Putamen (tissue), 1 donor: ENCODE measurements at regions not wholly inside any gene's neighbourhood (a gene's known extent, or its start where the extent isn't known, plus 50 kb on each side); places are given as distances from the start of the nearest gene placed in this dataset.

Experiments
- DNase-seq: peaks from one replicate; pipeline ENCODE4 v3.0.0-alpha.2; 2016; ENCODE audit warnings: low spot score

DNA sequence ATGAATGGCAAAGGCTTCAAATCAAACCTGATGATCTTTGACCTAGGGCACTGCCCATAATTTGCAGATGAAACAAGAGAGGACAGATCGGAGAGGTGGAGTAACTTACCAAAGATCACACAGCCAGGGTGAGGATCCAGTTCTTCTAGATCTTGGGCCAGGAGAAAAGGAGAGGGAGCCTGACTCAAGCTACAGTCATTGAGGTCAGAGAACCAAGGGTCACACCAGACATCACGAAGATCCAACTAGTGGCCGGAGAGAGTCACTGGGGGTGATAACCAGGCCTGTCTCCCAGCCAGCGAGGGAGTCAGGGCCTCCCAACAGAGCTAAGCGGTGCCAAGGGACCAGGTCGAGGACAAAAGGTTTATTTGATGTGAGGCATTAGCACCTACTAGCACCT is 115.0 kb downstream of the RIPK4 start:
- DNase-seq, result no peak

DNA sequence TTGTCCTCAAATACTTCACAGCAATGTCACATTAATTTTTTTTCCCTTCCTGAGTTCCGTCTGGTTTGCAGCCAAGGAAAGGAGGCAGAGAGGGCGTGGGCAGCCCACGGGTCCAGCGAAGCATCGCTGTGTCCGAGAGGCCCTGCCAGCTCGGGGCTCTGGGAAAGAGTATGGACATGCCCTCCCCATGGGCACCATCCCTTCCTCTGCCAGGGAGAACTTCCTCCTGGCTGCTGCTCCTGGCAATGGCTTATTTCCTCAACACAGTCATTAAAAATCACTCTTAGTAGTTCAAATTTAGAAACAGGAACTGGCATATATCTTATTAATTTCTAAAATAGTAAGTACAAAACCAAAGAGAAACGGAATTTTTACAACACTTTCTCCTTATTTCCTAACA is 115.4 kb downstream of the RIPK4 start:
- DNase-seq, result no peak

DNA sequence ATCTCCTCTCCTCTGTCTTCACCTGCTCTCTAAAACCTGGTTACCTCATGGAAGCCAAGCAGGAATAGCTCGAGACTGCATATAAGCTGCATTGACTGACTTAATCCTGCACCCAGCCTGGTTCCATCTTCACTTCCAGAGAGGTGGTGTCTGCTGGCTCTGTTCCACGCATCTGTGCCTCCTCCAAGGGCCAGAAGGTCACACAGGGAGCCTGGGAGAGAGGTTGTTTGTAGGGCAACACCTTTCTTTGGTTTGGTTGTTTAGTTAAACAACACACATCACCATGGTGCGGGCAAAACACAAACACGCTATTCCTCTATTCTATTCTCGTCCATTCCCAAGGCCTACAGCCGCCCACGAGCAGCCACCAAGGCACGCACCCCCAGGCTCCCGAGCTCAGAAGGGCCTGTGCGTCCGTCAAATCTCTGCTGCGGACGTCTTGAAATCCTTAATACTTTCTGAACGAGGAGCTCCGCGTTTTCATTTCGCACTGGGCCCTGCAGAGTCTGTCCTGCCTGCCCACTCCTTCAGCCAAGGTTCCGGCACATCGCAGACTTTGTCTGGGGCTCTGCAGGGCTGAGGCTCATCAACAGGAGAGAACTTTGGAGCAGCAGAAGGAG is 116.2 kb downstream of the RIPK4 start:
- no peak for DNase-seq

DNA sequence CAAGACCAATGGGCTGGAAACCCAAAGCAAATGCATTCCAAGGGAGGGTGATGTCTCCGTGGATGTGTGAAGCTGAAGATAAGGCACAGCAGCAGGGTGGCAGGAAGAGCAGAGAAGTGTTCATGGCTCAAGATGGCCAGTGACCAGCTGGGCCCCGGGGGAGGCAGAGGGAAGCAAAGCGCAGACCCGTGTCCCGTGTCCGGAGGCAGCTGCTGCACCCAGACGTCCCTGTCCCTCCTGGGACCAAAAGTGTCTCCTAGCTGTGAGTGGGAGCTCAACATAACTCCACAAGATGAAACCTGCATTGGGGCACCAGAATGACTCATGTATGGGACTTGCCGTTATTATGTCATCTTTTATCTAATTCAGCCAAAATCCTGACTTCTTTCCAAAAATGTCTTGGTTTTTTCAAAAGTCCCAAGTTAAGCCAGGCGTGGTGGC is 118.2 kb downstream of the RIPK4 start:
- no peak for DNase-seq

DNA sequence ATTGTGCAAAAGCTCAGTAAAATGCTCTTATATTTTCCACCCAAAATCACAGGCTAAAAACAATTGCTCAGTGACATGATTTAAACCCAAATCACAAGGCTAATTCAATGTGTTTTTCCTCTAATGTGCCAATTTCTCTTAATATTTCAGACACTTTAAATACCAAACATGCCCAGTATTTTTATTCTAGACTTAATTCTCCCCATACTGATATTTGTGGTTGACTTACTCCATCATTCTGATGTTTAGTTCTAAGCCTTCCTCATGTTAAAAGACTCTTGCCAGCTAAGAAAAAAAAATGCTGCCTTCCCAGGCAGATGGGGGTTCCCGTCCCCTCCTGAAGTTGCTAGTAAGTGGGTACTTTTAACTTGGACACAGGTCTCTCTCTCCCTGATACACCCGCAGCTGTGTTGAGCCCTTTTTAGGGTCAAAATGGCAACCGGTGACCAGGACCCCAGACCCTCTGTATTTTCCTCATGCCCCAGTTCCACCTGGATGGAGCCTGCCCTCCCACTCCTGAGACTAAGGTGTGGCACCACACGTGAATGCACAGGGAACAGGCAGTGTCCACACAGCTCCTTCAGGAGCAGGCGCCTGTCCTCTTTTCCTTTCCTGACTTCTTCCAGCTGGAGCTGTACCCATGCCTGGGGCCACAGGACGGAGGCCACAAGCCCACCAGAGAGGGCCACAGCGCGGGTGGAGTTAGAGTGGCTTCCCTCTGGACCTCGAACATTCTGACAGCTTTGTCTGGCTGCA is 118.9 kb downstream of the RIPK4 start:
- DNase-seq, result no peak

DNA sequence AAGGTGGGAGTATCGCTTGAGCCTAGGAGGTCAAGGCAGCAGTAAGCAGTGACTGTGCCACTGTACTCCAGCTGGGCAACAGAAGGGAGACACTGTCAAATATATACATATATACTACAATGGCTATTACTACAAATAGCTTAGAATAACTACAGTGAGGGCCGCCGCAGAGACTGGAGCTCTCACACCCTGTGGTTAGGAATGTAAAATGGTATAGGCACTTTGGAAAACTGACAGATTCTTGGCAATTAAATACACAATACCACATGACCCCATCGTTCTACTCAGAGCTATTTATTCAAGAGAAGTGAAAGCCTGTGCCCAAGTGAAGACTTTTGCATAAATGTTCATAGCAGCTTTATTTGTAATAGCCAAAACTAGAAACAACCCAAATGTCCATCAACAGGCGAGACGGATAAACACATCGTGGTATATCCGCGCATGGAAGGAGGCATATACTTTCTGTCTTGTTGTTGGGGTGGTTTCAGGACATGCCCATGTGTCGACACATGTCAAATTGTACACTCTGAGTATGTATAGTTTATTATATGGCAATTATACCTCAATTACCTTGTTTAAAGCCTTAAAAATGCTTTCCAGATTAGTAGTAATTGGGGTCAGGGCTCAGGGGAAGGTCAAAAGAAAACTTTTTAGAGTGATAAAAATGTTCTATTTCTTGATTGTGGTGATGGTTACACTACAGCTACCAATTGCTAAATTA is 123.4 kb downstream of the RIPK4 start:
- DNase-seq, result no peak

DNA sequence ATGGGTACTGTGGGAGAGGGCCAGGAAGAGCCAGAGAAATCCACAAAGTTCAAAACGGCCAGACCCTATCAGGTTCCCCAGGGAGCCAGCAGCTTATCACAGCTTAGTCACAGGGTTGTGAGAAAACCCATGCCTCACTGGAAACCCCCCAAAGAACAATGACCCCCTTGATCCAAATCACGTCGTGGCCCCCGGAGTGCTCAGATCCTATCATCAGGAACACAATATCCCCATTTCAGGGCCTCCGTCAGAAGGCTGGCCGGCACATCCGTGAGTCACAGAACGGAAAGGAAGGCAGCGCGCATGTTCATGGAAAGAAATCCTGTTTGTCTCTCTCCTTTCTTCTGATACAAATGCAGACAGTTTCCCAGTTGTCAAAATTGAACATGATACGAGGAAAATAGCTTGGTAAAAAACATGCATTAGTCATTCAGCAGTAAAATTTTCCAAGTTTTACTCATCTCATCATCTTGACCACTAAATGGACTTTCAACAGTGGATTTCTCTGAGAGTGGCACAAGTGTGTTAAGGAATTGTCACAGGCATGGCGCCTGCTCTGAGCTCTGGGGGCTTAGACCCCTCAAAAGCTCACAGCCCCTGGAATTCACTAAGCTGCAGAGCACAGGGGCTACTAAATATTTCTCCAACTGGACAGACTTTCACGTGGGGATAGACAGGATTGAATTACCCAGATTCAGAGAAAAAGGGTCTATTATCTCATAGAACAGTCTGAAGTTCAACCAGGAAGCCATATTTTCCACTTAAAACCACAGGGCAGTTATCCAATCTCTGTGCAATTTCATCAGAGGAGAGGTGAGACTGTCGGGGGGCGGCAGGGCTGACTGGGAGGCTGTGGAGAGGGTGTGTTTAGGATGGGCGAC is 124.8 kb downstream of the RIPK4 start:
- DNase-seq, result no peak

DNA sequence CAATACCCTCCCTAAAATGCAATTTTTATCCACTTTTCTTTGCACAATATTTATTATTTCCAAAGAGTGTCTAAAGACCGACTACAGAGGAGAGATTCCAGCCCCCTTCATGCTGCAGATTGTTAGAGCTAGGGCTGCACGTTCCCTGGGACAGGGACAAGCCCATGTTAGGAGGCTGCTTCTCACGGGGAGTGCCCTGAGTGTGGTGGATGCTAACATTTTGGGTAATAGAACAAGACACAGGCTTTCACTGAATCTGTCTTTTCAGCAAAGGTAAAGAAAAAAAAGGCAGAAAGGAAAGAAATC is 125.4 kb downstream of the RIPK4 start:
- no peak for DNase-seq

DNA sequence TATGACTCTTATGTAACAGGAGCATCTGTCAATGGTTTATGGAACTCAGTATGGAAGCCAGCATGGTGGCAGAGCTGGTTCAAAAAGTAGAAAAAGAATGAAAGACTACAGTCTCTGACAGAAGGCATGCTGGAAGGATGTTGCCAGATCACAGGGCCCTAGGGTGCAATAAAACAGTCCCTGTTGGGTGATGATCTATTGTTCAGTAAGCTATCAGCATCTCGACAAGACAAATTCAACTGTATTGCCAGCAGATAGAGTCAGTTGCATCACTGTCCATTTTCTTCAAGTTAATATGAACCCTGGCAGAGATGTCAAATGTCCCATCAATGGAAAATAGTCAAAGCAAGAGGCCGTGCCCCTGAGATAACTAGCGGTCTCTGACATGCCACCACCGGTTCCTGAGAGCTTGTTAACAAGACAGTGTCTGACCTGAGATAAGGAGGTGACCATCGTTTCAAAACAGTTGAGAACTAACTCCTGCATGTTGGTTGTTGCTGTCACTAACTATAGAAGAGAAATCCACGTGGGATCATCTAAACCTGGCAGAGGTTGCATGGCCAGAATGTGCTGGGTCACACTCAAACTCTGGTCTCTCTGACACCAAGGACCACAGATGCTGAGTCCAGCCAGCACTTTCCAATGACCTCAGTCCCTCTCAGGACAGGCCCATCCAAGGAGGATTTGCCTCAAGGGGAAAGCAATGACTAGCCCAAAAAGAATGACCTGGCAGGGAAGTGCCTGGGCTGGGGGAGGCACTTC is 125.9 kb downstream of the RIPK4 start:
- DNase-seq, result no peak

DNA sequence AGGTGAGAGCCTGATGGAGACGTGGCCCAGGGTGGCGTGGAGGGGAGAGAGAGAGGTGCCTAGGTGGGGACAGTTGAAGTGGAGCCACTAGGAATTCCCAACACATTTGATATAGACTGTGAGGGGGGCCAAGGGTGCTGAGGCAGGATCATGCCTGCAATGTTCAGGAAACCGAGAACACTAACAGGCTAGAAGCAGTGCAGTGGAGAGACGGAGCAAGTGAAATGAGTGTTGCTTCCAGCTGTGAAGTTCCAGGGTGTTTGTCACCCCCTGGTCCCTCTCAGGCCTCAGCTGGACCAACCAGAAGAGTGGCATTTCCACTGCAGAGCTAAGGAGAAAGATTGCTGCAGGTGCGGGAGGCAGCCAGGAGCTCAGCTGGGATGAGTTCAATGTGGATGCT is 127.1 kb downstream of the RIPK4 start:
- DNase-seq, result no peak

DNA sequence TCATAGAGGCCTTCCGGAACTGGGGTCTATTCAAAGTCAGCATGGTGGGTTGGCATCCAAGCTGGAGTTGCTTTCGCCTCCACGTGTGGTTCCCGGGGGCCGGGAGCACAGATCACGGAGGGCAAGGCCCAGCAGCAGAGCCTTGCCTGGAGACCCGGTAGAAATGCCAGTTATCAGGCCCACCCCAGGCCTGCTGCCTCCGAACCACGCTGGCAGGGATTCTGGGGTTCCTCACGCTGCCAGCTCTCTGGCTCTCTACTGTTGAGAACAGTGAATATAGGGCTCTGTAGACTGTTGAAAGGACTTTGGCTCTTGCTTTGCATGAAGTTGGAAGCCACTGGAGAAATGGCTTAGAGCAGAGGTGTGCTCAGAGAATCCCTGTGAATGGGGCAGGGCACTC is 127.5 kb downstream of the RIPK4 start:
- DNase-seq, result no peak

DNA sequence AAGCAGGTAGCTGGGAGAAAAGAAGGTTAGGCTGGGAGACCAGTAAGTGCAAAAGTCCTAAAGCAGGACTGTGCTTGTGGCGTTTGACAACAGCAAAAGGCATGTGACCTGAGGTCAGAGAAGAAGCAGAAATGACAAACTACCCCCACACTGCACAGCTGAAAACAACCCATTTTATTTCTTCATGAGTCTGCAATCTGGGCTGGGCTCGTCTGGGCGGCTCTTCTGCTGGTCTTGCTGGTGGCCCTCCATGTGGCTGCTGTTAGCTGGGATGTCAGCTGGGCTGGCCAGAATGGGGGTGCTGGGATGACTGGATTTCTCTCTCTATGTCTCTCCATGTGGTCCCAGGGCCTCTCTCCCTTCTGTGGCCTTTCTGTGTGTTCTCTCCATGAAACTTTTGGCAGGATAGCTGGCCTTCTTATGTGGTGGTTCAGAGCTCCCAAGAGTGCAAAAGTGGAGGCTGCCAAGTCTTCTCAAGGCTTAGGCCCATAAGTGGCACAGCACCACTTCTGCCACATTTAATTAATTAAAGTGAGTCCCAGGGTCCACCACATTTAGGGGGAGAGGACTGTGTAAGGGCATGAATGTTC is 128.6 kb downstream of the RIPK4 start:
- no peak for DNase-seq

DNA sequence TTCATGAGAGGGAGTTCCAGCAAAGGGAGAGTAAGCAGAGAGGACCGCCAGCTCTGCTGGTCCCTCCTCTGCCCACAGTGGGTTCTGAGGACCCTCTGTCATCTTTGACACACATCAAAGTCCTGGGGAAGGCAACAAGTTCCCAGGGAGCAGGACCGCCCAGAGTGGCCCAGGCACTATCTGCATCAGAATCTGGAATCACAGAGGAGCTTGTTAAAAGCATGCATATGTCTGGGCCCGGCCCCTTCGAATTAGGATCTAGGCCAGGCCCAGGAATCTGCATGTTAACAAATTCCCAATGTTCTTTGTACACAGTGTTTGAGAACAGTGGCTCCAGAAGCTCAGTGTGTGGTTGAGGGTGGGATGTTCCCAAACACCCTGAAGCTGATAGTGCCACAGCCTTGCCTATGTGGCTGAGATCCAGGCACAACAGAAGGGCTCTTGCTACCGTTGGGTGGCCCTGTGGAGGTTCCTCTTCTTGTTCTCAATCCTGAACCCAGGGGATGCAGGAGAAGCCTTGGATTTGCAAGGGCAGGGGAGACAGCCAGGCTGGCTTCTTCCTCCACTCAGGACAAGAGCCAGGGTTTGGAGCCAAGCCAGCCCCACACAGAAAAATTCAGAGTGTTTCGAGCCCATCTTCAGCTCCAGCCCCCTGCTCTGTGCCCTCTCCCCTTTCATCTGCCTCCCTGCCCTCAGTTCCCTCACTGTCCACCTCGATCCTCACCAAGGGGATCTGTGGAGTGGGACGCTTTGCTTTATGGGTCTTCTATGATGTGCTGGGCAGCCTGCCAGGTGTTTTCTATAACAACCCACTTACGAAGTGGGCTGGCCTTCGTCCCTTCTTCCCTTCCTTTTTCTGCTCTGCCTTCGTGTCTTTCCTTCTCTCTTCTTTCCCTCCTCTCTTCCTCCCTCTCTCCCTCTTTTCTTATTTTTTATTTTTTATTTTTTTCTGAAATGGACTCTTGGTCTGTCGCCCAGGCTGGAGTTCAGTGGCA is 129.0 kb upstream of the TMPRSS2 start:
- no peak for DNase-seq

DNA sequence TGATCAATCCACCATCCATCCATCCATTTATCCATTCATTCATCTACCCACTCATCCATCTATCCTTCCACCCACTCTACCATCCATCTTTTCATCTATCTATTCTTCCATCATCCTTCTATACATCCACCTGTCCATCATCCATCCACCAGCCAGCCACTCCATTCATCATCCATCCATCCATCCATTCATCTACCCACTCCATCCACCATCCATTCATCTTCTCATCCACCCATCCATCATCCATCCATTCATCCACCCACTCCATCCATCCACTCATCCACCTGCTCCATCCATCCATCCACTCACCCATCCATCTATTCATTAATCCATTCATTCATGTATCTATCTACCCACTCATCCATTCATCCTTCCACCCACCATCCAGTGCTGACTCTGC is 127.9 kb upstream of the TMPRSS2 start:
- DNase-seq, result no peak

DNA sequence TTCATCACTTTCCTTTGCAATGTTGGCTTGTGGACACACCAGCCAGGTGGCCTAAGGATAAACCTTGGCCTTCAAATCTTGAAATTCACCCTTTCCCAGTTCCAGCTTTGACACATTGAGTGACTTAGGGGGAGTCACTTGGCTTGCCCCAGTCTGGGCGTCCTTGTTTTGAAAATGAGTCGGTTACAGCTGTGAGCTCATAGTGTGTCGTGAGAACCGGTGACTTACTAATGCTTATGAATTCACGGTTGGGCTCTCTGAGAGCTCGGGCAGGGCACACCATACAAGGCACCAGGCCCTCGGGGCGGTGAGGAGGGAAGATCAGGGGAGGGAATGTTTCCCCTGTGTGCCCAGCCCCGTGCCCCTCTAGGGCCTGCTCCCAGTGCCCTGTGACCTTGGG is 126.9 kb upstream of the TMPRSS2 start:
- DNase-seq, result no peak

DNA sequence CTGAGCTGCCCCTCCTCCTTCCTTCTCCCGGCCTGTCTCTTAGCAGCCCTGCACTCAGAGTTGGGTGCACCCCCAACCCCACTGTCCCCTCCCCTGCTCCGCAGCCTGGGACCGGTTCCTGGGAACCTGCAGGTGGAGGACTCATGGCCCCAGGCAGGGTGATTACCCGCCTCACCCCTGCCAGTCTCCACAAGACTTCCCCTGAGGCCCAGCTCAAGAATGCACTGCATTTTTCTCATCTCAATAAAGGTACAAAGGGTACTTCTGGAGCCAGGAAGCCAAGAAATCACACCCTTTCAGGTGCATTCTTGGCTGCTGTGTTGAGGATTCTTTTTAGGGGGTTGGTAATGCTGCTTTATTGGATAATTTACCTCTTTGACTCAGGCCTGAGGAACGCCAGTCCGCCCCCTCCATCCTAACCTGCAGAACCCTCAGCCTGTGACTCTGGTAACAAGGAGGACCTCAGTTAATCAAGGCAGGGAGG is 126.3 kb upstream of the TMPRSS2 start:
- DNase-seq, result no peak

DNA sequence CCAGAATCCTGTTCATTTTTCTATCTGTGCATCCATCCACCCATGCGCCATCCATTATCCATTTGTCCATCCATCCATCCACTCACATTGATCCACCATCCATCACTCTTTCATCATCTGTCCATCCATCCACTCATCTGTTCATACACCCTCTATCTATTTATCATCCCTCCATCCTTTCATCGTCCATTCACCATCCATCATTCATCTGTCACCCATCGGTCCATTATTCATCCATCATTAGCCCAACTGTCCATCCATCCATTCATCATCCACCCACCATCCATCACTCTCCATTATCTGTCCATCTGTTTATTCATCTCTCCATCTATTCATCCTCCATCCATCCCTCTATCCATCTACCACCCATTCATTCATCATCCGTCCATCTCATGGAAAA is 125.7 kb upstream of the TMPRSS2 start:
- no peak for DNase-seq

DNA sequence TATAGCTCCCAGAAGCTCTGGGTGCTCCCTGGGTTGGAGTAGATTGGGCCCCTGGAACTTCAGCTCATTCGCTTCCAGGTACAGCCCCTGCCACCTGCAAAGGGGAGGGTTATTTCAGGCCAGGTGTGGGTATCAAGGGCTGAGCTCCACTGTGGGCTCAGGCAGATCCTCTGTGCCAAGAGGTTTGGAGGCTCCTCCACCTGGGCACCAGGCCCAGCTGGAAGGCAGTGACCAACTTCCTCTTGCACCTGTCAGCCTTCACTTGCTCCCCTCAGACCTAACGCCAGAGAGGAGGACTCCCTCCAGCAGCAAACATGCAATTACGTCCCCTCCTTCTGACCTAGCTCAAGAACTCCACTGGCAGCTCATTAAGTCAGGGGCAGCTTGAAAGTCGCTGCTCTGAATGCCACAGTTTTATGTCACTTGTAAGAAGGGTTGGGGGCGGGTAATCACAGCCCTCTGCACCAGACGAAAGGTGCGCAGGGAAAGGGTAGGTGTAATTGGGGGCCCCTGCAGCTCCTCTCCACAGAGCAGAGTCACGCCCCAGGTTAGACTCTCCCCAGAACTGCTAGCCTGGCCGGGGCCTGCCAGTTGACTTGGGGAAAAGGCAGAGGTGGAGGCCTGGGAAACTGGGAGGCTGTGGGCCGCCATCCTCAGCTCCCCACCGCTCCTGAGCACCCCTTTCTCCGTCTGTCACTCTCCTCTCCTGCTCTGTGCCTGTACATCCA is 125.0 kb upstream of the TMPRSS2 start:
- no peak for DNase-seq
